GM23338 (cell line): ENCODE measurements at regions not wholly inside any gene's neighbourhood (a gene's known extent, or its start where the extent isn't known, plus 50 kb on each side); places are given as distances from the start of the nearest gene placed in this dataset.

Experiments
- ATAC-seq: fragments of 200-7000 bp; cut with Tn5 transposase; 3 replicates; pipeline ENCODE4 v1.9.1; 2020
- DNase-seq: peaks from one replicate; pipeline ENCODE4 v3.0.0-alpha.2; 2015; ENCODE audit warnings: low spot score
- H2AFZ ChIP-seq: fragments of 200-600 bp; sonication (generic); 2 replicates; pipeline ENCODE4 v1.8.0; 2016; ENCODE audit warnings: antibody characterized with exemption, mild to moderate bottlenecking, moderate library complexity
- H3F3A ChIP-seq: fragments of 200-600 bp; sonication (generic); replicated peaks from 2 replicates; pipeline ENCODE4 v1.8.0; 2017; ENCODE audit warnings: antibody characterized with exemption, mixed run types, low read depth
- H3K27ac ChIP-seq: fragments of 200-600 bp; sonication (generic); 2 replicates; pipeline ENCODE4 v1.6.1; 2016; ENCODE audit warnings: low read depth
- H3K27me3 ChIP-seq: fragments of 200-600 bp; sonication (generic); 2 replicates; pipeline ENCODE4 v1.8.0; 2016; ENCODE audit warnings: mild to moderate bottlenecking, mixed run types, moderate library complexity; ENCODE audit not compliant: insufficient read depth
- H3K36me3 ChIP-seq: fragments of 200-600 bp; sonication (generic); 2 replicates; pipeline ENCODE4 v1.8.0; 2016; ENCODE audit warnings: mild to moderate bottlenecking; ENCODE audit not compliant: insufficient read depth
- H3K4me1 ChIP-seq: fragments of 200-600 bp; sonication (generic); 2 replicates; pipeline ENCODE4 v1.8.0; 2016; ENCODE audit warnings: mild to moderate bottlenecking, moderate library complexity; ENCODE audit not compliant: insufficient read depth
- H3K4me2 ChIP-seq: fragments of 200-600 bp; sonication (generic); 2 replicates; pipeline ENCODE4 v1.7.1; 2017; ENCODE audit warnings: mixed run types
- H3K4me3 ChIP-seq: fragments of 200-600 bp; sonication (generic); 2 replicates; pipeline ENCODE4 v1.6.1; 2016; ENCODE audit warnings: mixed run types
- H3K79me2 ChIP-seq: fragments of 200-600 bp; sonication (generic); replicated peaks from 2 replicates; pipeline ENCODE4 v1.8.0; 2017; ENCODE audit warnings: mild to moderate bottlenecking; ENCODE audit not compliant: insufficient read depth
- H3K9me2 ChIP-seq: fragments of 200-600 bp; sonication (generic); 2 replicates; pipeline ENCODE4 v1.8.0; 2017; ENCODE audit not compliant: insufficient read depth
- H4K20me1 ChIP-seq: fragments of 200-600 bp; sonication (generic); replicated peaks from 2 replicates; pipeline ENCODE4 v1.8.0; 2017; ENCODE audit warnings: mild to moderate bottlenecking; ENCODE audit not compliant: insufficient read depth
- H3K27ac Mint-ChIP-seq: 2 replicates; pipeline ENCODE4 v1.8.0; 2020; ENCODE audit warnings: inconsistent platforms, mild to moderate bottlenecking, moderate library complexity, mixed read lengths
- H3K27me3 Mint-ChIP-seq: 3 replicates; pipeline ENCODE4 v1.8.0; 2022; ENCODE audit warnings: low read depth, mild to moderate bottlenecking, moderate library complexity, mixed read lengths, inconsistent platforms; ENCODE audit not compliant: insufficient read depth, poor library complexity
- H3K36me3 Mint-ChIP-seq: 3 replicates; pipeline ENCODE4 v1.8.0; 2021; ENCODE audit warnings: low read depth, mild to moderate bottlenecking, inconsistent platforms, moderate library complexity, mixed read lengths
- H3K4me1 Mint-ChIP-seq: 3 replicates; pipeline ENCODE4 v1.8.0; 2020; ENCODE audit warnings: mild to moderate bottlenecking, inconsistent platforms, mixed read lengths
- H3K4me3 Mint-ChIP-seq: 3 replicates; pipeline ENCODE4 v1.8.0; 2021; ENCODE audit warnings: moderate library complexity, mild to moderate bottlenecking, inconsistent platforms, mixed read lengths
- H3K9me3 Mint-ChIP-seq: 3 replicates; pipeline ENCODE4 v1.8.0; 2020; ENCODE audit warnings: moderate library complexity, mild to moderate bottlenecking, inconsistent platforms, mixed read lengths
- CREB1 ChIP-seq: fragments of 250-450 bp; sonication (Bioruptor Pico); IDR thresholded peaks from 2 replicates; pipeline ENCODE4 v1.5.0; 2020; ENCODE audit warnings: low read depth, mild to moderate bottlenecking, moderate library complexity
- EZH2 ChIP-seq: fragments of 200-600 bp; sonication (generic); IDR thresholded peaks from one replicate; pipeline ENCODE4 v1.8.0; 2017; ENCODE audit warnings: antibody characterized with exemption, mild to moderate bottlenecking, low read depth; ENCODE audit not compliant: unreplicated experiment
- EZH2phosphoT487 ChIP-seq: fragments of 200-600 bp; sonication (generic); IDR thresholded peaks from one replicate; pipeline ENCODE4 v1.8.1; 2018; ENCODE audit warnings: antibody characterized with exemption; ENCODE audit not compliant: unreplicated experiment
- JUNB ChIP-seq: IDR thresholded peaks from one replicate; pipeline ENCODE4 v1.6.1; 2016; ENCODE audit warnings: antibody characterized with exemption; ENCODE audit not compliant: unreplicated experiment
- NANOG ChIP-seq: IDR thresholded peaks from 2 replicates; pipeline ENCODE4 v1.6.1; 2016; ENCODE audit warnings: antibody characterized with exemption, borderline replicate concordance
- ZNF114 ChIP-seq: fragments of 250-450 bp; sonication (Bioruptor Pico); IDR thresholded peaks from 2 replicates; pipeline ENCODE4 v1.5.0; 2020; ENCODE audit warnings: mild to moderate bottlenecking, moderate library complexity
- ZNF331 ChIP-seq: fragments of 250-450 bp; sonication (Bioruptor Pico); IDR thresholded peaks from 2 replicates; pipeline ENCODE4 v1.5.0; 2020; ENCODE audit warnings: low read depth, mild to moderate bottlenecking, moderate library complexity
- ZNF462 ChIP-seq: fragments of 250-450 bp; sonication (Bioruptor Pico); IDR thresholded peaks from 2 replicates; pipeline ENCODE4 v1.5.0; 2020; ENCODE audit warnings: mild to moderate bottlenecking, moderate library complexity
- TF ChIP-seq, protein P1 (sequence below): IDR thresholded peaks from 2 replicates; pipeline ENCODE4 v1.6.1; 2016; ENCODE audit warnings: antibody characterized with exemption
- TF ChIP-seq, protein P2 (sequence below): IDR thresholded peaks from one replicate; pipeline ENCODE4 v1.6.1; 2018; ENCODE audit warnings: antibody characterized with exemption; ENCODE audit not compliant: unreplicated experiment

GRCh38 chrX:150164971-150165600 is 198.0 kb upstream of the MAMLD1 start:
- H4K20me1 ChIP-seq: no peaks in the 10 kb centered on the region
- no peak overlapping the region for H3K4me3 Mint-ChIP-seq
- no peak overlapping the region for H3K27ac Mint-ChIP-seq
- no peaks in the 10 kb centered on the region for H3K27me3 Mint-ChIP-seq
- H3K36me3 Mint-ChIP-seq: no peaks in the 10 kb centered on the region
- ATAC-seq (no peak), DNase-seq (no peak)
- no peaks in the 10 kb centered on the region for H3K4me1 Mint-ChIP-seq
- H3K4me3 ChIP-seq: no peak overlapping the region
- H3K36me3 ChIP-seq: no peaks in the 10 kb centered on the region
- H3F3A ChIP-seq: no peaks in the 10 kb centered on the region
- H3K27ac ChIP-seq: no peak overlapping the region
- H3K9me2 ChIP-seq: no peaks in the 10 kb centered on the region
- no peak overlapping the region for H2AFZ ChIP-seq
- no peak overlapping the region for H3K4me2 ChIP-seq
- TF ChIP-seq EZH2phosphoT487 (no peak), ZNF462 (no peak), NANOG (no peak), CREB1 (CRISPR knock-in tag) (no peak), ZNF331 (CRISPR knock-in tag) (no peak), ZNF114 (CRISPR knock-in tag) (no peak), JUNB (no peak), EZH2 (no peak)
- TF ChIP-seq, protein P1, sequence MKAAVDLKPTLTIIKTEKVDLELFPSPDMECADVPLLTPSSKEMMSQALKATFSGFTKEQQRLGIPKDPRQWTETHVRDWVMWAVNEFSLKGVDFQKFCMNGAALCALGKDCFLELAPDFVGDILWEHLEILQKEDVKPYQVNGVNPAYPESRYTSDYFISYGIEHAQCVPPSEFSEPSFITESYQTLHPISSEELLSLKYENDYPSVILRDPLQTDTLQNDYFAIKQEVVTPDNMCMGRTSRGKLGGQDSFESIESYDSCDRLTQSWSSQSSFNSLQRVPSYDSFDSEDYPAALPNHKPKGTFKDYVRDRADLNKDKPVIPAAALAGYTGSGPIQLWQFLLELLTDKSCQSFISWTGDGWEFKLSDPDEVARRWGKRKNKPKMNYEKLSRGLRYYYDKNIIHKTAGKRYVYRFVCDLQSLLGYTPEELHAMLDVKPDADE: no peak
- TF ChIP-seq, protein P2, sequence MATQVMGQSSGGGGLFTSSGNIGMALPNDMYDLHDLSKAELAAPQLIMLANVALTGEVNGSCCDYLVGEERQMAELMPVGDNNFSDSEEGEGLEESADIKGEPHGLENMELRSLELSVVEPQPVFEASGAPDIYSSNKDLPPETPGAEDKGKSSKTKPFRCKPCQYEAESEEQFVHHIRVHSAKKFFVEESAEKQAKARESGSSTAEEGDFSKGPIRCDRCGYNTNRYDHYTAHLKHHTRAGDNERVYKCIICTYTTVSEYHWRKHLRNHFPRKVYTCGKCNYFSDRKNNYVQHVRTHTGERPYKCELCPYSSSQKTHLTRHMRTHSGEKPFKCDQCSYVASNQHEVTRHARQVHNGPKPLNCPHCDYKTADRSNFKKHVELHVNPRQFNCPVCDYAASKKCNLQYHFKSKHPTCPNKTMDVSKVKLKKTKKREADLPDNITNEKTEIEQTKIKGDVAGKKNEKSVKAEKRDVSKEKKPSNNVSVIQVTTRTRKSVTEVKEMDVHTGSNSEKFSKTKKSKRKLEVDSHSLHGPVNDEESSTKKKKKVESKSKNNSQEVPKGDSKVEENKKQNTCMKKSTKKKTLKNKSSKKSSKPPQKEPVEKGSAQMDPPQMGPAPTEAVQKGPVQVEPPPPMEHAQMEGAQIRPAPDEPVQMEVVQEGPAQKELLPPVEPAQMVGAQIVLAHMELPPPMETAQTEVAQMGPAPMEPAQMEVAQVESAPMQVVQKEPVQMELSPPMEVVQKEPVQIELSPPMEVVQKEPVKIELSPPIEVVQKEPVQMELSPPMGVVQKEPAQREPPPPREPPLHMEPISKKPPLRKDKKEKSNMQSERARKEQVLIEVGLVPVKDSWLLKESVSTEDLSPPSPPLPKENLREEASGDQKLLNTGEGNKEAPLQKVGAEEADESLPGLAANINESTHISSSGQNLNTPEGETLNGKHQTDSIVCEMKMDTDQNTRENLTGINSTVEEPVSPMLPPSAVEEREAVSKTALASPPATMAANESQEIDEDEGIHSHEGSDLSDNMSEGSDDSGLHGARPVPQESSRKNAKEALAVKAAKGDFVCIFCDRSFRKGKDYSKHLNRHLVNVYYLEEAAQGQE: no peak
- no peaks in the 10 kb centered on the region for H3K4me1 ChIP-seq
- no peaks in the 10 kb centered on the region for H3K79me2 ChIP-seq
- no peaks in the 10 kb centered on the region for H3K27me3 ChIP-seq
- H3K9me3 Mint-ChIP-seq: peaks cover 3% of the 10 kb centered on the region; the same call in 1 of the 3 replicates
